ENCODE measurements at regions not wholly inside any gene's neighbourhood (a gene's known extent, or its start where the extent isn't known, plus 50 kb on each side); places are given as distances from the start of the nearest gene placed in this dataset.

GRCh38 chr2:238710032-238710735 lies 137.7 kb upstream of the TWIST2 start:
- TF ChIP-seq, protein P1, sequence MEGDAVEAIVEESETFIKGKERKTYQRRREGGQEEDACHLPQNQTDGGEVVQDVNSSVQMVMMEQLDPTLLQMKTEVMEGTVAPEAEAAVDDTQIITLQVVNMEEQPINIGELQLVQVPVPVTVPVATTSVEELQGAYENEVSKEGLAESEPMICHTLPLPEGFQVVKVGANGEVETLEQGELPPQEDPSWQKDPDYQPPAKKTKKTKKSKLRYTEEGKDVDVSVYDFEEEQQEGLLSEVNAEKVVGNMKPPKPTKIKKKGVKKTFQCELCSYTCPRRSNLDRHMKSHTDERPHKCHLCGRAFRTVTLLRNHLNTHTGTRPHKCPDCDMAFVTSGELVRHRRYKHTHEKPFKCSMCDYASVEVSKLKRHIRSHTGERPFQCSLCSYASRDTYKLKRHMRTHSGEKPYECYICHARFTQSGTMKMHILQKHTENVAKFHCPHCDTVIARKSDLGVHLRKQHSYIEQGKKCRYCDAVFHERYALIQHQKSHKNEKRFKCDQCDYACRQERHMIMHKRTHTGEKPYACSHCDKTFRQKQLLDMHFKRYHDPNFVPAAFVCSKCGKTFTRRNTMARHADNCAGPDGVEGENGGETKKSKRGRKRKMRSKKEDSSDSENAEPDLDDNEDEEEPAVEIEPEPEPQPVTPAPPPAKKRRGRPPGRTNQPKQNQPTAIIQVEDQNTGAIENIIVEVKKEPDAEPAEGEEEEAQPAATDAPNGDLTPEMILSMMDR (IDR thresholded peaks at IDR 0.05), result no peak
- TF ChIP-seq EP300 (IDR thresholded peaks at IDR 0.05), result no peak
- TF ChIP-seq POLR2A (IDR thresholded peaks at IDR 0.05), result no peak
- WGBS, 3 donors, result 5 to 9% (median 7%) methylated on average over 1 of the region's 1 CpG
- Histone ChIP-seq H3K27me3 (no peaks in the 10 kb centered on the region), H3K36me3 (no peaks in the 10 kb centered on the region), H3K9me3 (no peaks in the 10 kb centered on the region), H3K4me1 (ENCODE audit: insufficient read depth) (peaks cover 1% of the 10 kb centered on the region), H3K27ac (no peak overlapping the region), H3K4me3 (no peak overlapping the region)
- intact Hi-C loops (cut with DNase I), result no loop called here
- no peak for DNase-seq

GRCh38 chr2:238710787-238711186 lies 137.1 kb upstream of the TWIST2 start:
- Histone ChIP-seq H3K9me3 (no peaks in the 10 kb centered on the region), H3K4me1 (ENCODE audit: insufficient read depth) (peaks cover 1% of the 10 kb centered on the region), H3K27me3 (no peaks in the 10 kb centered on the region), H3K36me3 (no peaks in the 10 kb centered on the region), H3K4me3 (no peak overlapping the region), H3K27ac (no peak overlapping the region)
- intact Hi-C loops (cut with DNase I), result no loop called here
- WGBS, 3 donors, result 86 to 93% (median 93%) methylated on average over 4 of the region's 4 CpGs
- TF ChIP-seq EP300 (IDR thresholded peaks at IDR 0.05), result no peak
- TF ChIP-seq, protein P1 (IDR thresholded peaks at IDR 0.05), result no peak
- TF ChIP-seq POLR2A (IDR thresholded peaks at IDR 0.05), result no peak
- no peak for DNase-seq

DNA sequence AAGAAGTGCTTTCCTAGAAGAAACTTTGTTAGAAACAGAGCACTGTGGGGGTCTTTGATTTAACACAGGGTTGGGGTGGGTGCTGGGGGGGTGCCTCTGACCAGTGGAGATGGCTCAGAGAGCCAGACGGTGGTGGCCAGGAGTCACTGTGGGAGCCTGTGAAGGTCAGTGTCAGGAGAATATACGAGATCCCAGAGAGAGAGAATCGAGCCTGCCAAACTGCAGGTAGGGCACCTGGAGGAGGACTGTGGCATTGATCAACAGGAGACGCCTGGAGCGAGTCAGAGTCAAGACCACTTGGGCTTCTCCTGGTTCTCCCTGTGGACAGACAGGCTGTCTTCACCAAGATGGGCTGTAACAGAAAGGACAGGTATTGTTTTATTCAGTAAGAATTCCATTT lies 136.5 kb upstream of the TWIST2 start:
- Histone ChIP-seq H3K27ac (no peak overlapping the region), H3K4me3 (no peak overlapping the region), H3K27me3 (no peaks in the 10 kb centered on the region), H3K9me3 (no peaks in the 10 kb centered on the region), H3K4me1 (ENCODE audit: insufficient read depth) (peaks cover 1% of the 10 kb centered on the region), H3K36me3 (no peaks in the 10 kb centered on the region)
- 81 to 89% (median 82%) methylated on average over 5 of the region's 5 CpGs for WGBS, 3 donors
- no peak for DNase-seq
- intact Hi-C loops (cut with DNase I), result no loop called here
- TF ChIP-seq, protein P1 (IDR thresholded peaks at IDR 0.05), result no peak
- no peak for TF ChIP-seq EP300 (IDR thresholded peaks at IDR 0.05)
- no peak for TF ChIP-seq POLR2A (IDR thresholded peaks at IDR 0.05)

GRCh38 chr2:238712011-238712410 lies 135.9 kb upstream of the TWIST2 start:
- no peak overlapping the region for H3K27ac ChIP-seq
- H3K27me3 ChIP-seq, result no peaks in the 10 kb centered on the region
- intact Hi-C loops (cut with DNase I), result no loop called here
- no peak for DNase-seq
- WGBS, 3 donors, result 96 to 99% (median 96%) methylated on average over 4 of the region's 4 CpGs
- peaks cover 1% of the 10 kb centered on the region for H3K4me1 ChIP-seq (ENCODE audit: insufficient read depth)
- no peaks in the 10 kb centered on the region for H3K9me3 ChIP-seq
- no peaks in the 10 kb centered on the region for H3K36me3 ChIP-seq
- no peak overlapping the region for H3K4me3 ChIP-seq
- no peak for TF ChIP-seq EP300 (IDR thresholded peaks at IDR 0.05)
- no peak for TF ChIP-seq POLR2A (IDR thresholded peaks at IDR 0.05)
- TF ChIP-seq, protein P1 (IDR thresholded peaks at IDR 0.05), result no peak

Measured in ovary (tissue), 7 donors.